Thyroid gland (tissue), 4 donors: ENCODE measurements at regions not wholly inside any gene's neighbourhood (a gene's known extent, or its start where the extent isn't known, plus 50 kb on each side); places are given as distances from the start of the nearest gene placed in this dataset.

ENCODE experiments used
- CTCF ChIP-seq, 6 experiments: fragments of 200-600 bp in 3 of 6; fragments of 450-650 bp in 3 of 6; sonication (generic) in 3 of 6; IDR thresholded peaks; one replicate each; pipeline ENCODE4 v1.5.1; 2016 to 2019; ENCODE audit warnings: antibody characterized with exemption in 6 of 6, mild to moderate bottlenecking in 2 of 6, inconsistent platforms in 1 of 6, moderate library complexity in 1 of 6
- POLR2A ChIP-seq, 2 donors: fragments of 450-650 bp; IDR thresholded peaks; one replicate each; pipeline ENCODE4 v1.6.1; 2017; ENCODE audit warnings: antibody characterized with exemption in 2 of 2, mild to moderate bottlenecking in 2 of 2, moderate library complexity in 1 of 2

GRCh38 chr4:32163125-32163524 lies 1443.0 kb downstream of the PCDH7 start:
- TF ChIP-seq CTCF (IDR thresholded peaks at IDR 0.05) (no peak), POLR2A (IDR thresholded peaks at IDR 0.05) (no peak)
